ENCODE measurements at regions not wholly inside any gene's neighbourhood (a gene's known extent, or its start where the extent isn't known, plus 50 kb on each side); places are given as distances from the start of the nearest gene placed in this dataset.

- no peaks in the 10 kb centered on the region for H3F3A ChIP-seq (ENCODE audit: insufficient read depth)
- no peak overlapping the region for H2AFZ ChIP-seq (ENCODE audit: low read depth, low read length, severe bottlenecking)
- H3K79me2 ChIP-seq (ENCODE audit: insufficient read depth, low read length): no peaks in the 10 kb centered on the region
- H3K4me3 ChIP-seq (ENCODE audit: insufficient read depth, low read length, poor library complexity, severe bottlenecking): no peak overlapping the region
- H3K9me2 ChIP-seq (replicated peaks; ENCODE audit: insufficient read depth, low read length): no peaks in the 10 kb centered on the region
- H3K27ac ChIP-seq (ENCODE audit: low read depth, low read length): no peak overlapping the region
- no peak overlapping the region for H3K9ac ChIP-seq (ENCODE audit: low read length)
- no peaks in the 10 kb centered on the region for H3K36me3 ChIP-seq (ENCODE audit: low read length)
- no peaks in the 10 kb centered on the region for H3K27me3 ChIP-seq (ENCODE audit: low read length)
- no peaks in the 10 kb centered on the region for H4K20me1 ChIP-seq (ENCODE audit: low read depth, low read length)
- H3K9me3 ChIP-seq (ENCODE audit: insufficient read depth, low read length): no peaks in the 10 kb centered on the region
- TF ChIP-seq, protein P1, sequence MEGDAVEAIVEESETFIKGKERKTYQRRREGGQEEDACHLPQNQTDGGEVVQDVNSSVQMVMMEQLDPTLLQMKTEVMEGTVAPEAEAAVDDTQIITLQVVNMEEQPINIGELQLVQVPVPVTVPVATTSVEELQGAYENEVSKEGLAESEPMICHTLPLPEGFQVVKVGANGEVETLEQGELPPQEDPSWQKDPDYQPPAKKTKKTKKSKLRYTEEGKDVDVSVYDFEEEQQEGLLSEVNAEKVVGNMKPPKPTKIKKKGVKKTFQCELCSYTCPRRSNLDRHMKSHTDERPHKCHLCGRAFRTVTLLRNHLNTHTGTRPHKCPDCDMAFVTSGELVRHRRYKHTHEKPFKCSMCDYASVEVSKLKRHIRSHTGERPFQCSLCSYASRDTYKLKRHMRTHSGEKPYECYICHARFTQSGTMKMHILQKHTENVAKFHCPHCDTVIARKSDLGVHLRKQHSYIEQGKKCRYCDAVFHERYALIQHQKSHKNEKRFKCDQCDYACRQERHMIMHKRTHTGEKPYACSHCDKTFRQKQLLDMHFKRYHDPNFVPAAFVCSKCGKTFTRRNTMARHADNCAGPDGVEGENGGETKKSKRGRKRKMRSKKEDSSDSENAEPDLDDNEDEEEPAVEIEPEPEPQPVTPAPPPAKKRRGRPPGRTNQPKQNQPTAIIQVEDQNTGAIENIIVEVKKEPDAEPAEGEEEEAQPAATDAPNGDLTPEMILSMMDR (IDR thresholded peaks at IDR 0.05; ENCODE audit: insufficient read depth, low read length, poor library complexity, severe bottlenecking): no peak
- no peak for TF ChIP-seq EZH2phosphoT487 (conservative IDR thresholded peaks at IDR 0.05; ENCODE audit: low read length)
- H3K4me2 ChIP-seq (ENCODE audit: low read depth, low read length, poor library complexity, severe bottlenecking): no peak overlapping the region
Observed at GRCh38 chr13:87859261-87859660, 188.1 kb downstream of the SLITRK5 start.

GRCh38 chr13:87867426-87867825 lies 196.3 kb downstream of the SLITRK5 start:
- Histone ChIP-seq H3K9me3 (ENCODE audit: insufficient read depth, low read length) (no peaks in the 10 kb centered on the region), H3F3A (ENCODE audit: insufficient read depth) (no peaks in the 10 kb centered on the region), H3K79me2 (ENCODE audit: insufficient read depth, low read length) (no peaks in the 10 kb centered on the region), H3K27me3 (ENCODE audit: low read length) (no peaks in the 10 kb centered on the region), H3K36me3 (ENCODE audit: low read length) (no peaks in the 10 kb centered on the region), H4K20me1 (ENCODE audit: low read depth, low read length) (no peaks in the 10 kb centered on the region), H3K9ac (ENCODE audit: low read length) (no peak overlapping the region), H3K9me2 (replicated peaks; ENCODE audit: insufficient read depth, low read length) (no peaks in the 10 kb centered on the region), H3K4me2 (ENCODE audit: low read depth, low read length, poor library complexity, severe bottlenecking) (no peak overlapping the region), H2AFZ (ENCODE audit: low read depth, low read length, severe bottlenecking) (no peak overlapping the region), H3K27ac (ENCODE audit: low read depth, low read length) (no peak overlapping the region), H3K4me3 (ENCODE audit: insufficient read depth, low read length, poor library complexity, severe bottlenecking) (no peak overlapping the region)
- no peak for TF ChIP-seq EZH2phosphoT487 (conservative IDR thresholded peaks at IDR 0.05; ENCODE audit: low read length)
- TF ChIP-seq, protein P1 (IDR thresholded peaks at IDR 0.05; ENCODE audit: insufficient read depth, low read length, poor library complexity, severe bottlenecking): no peak

DNA sequence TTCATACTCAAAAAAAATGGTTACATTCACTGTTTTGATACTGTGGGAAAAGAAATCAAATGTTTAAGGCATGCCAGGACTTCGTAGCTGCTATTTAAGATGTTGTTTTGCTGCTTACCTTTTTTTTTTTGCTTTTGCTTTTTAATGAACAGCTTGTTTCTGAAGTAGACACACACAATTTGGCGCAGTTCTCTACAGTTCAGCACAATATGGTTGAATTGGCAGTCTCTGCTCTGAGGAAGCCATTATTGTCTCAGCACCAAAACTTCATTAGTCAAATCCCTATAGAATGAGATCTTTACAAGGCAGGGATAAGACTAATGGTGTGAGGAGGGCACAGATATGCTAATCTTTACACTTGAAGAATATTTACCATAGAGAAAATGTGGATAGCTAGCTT lies 197.6 kb downstream of the SLITRK5 start:
- Histone ChIP-seq H2AFZ (ENCODE audit: low read depth, low read length, severe bottlenecking) (no peak overlapping the region), H3K27ac (ENCODE audit: low read depth, low read length) (no peak overlapping the region), H4K20me1 (ENCODE audit: low read depth, low read length) (no peaks in the 10 kb centered on the region), H3K9me3 (ENCODE audit: insufficient read depth, low read length) (no peaks in the 10 kb centered on the region), H3K9me2 (replicated peaks; ENCODE audit: insufficient read depth, low read length) (no peaks in the 10 kb centered on the region), H3K9ac (ENCODE audit: low read length) (no peak overlapping the region), H3K4me2 (ENCODE audit: low read depth, low read length, poor library complexity, severe bottlenecking) (no peak overlapping the region), H3K4me3 (ENCODE audit: insufficient read depth, low read length, poor library complexity, severe bottlenecking) (no peak overlapping the region), H3K27me3 (ENCODE audit: low read length) (no peaks in the 10 kb centered on the region), H3K36me3 (ENCODE audit: low read length) (no peaks in the 10 kb centered on the region), H3K79me2 (ENCODE audit: insufficient read depth, low read length) (no peaks in the 10 kb centered on the region), H3F3A (ENCODE audit: insufficient read depth) (no peaks in the 10 kb centered on the region)
- no peak for TF ChIP-seq EZH2phosphoT487 (conservative IDR thresholded peaks at IDR 0.05; ENCODE audit: low read length)

DNA sequence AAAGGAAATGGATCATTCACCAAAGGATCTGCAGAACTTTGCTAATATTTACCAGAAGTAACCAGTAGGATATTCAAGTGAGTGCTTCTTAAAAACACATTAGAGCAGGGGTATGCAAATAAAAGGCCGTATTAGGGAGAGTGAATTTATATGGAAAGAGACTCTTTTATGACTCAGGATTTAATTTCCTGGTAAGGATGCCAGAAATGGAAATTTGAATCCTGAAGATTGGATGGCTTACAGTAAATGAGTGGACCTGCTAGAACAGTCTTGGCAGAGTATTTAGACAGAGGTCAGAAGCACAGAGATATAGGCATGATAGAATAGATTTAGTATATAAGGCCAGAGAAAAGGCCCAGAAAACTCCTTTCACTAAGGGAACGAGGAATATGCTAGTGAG lies 201.6 kb downstream of the SLITRK5 start:
- no peak for TF ChIP-seq EZH2phosphoT487 (conservative IDR thresholded peaks at IDR 0.05; ENCODE audit: low read length)
- TF ChIP-seq, protein P1 (IDR thresholded peaks at IDR 0.05; ENCODE audit: insufficient read depth, low read length, poor library complexity, severe bottlenecking): no peak
- Histone ChIP-seq H3K4me2 (ENCODE audit: low read depth, low read length, poor library complexity, severe bottlenecking) (no peak overlapping the region), H3K27me3 (ENCODE audit: low read length) (no peaks in the 10 kb centered on the region), H3K9me3 (ENCODE audit: insufficient read depth, low read length) (no peaks in the 10 kb centered on the region), H3F3A (ENCODE audit: insufficient read depth) (no peaks in the 10 kb centered on the region), H3K4me3 (ENCODE audit: insufficient read depth, low read length, poor library complexity, severe bottlenecking) (no peak overlapping the region), H4K20me1 (ENCODE audit: low read depth, low read length) (no peaks in the 10 kb centered on the region), H3K36me3 (ENCODE audit: low read length) (no peaks in the 10 kb centered on the region), H3K79me2 (ENCODE audit: insufficient read depth, low read length) (no peaks in the 10 kb centered on the region), H3K9ac (ENCODE audit: low read length) (no peak overlapping the region), H3K9me2 (replicated peaks; ENCODE audit: insufficient read depth, low read length) (no peaks in the 10 kb centered on the region), H2AFZ (ENCODE audit: low read depth, low read length, severe bottlenecking) (no peak overlapping the region), H3K27ac (ENCODE audit: low read depth, low read length) (no peak overlapping the region)
